Astrocyte of the spinal cord (primary cell): ENCODE measurements at regions not wholly inside any gene's neighbourhood (a gene's known extent, or its start where the extent isn't known, plus 50 kb on each side); places are given as distances from the start of the nearest gene placed in this dataset.

ENCODE experiments used
- DNase-seq: peaks from one replicate; pipeline ENCODE4 v3.0.0; 2011; ENCODE audit warnings: low read depth, low spot score
- H3K4me3 ChIP-seq: 2 replicates; pipeline ENCODE4 v1.5.1; 2011; ENCODE audit warnings: low read depth, mild to moderate bottlenecking, low read length, moderate library complexity
- CTCF ChIP-seq: IDR thresholded peaks from 2 replicates; pipeline ENCODE4 v1.5.1; 2012; ENCODE audit warnings: low read depth, mild to moderate bottlenecking, low read length, inconsistent platforms
- in situ Hi-C: cut with HindIII; loops from 2 replicates; pipeline ENCODE4 v1.10.0; 2017; ENCODE audit warnings: low sequenced_read_pairs

- TF ChIP-seq CTCF, result no peak
- in situ Hi-C loops, result no loop called here
- H3K4me3 ChIP-seq, result no peak overlapping the region
- DNase-seq, result no peak
These were observed 174.6 kb upstream of the PITX2 start for GRCh38 chr4:110797486-110797885.

GRCh38 chr4:110798687-110799086 is 175.8 kb upstream of the PITX2 start:
- TF ChIP-seq CTCF, result no peak
- no peak overlapping the region for H3K4me3 ChIP-seq
- DNase-seq, result no peak
- in situ Hi-C loops, result no loop called here

GRCh38 chr4:110799211-110799610 is 176.3 kb upstream of the PITX2 start:
- no peak overlapping the region for H3K4me3 ChIP-seq
- in situ Hi-C loops, result no loop called here
- TF ChIP-seq CTCF, result no peak
- no peak for DNase-seq

- DNase-seq, result no peak
- TF ChIP-seq CTCF, result no peak
- no peak overlapping the region for H3K4me3 ChIP-seq
- in situ Hi-C loops, result no loop called here
These were observed 178.7 kb upstream of the PITX2 start for GRCh38 chr4:110801591-110801990.

GRCh38 chr4:110808351-110808878 is 185.5 kb upstream of the PITX2 start:
- in situ Hi-C loops, result no loop called here
- DNase-seq, result peak; percentile 19
- no peak for TF ChIP-seq CTCF
- no peak overlapping the region for H3K4me3 ChIP-seq

- no peak overlapping the region for H3K4me3 ChIP-seq
- in situ Hi-C loops, result no loop called here
- no peak for DNase-seq
- no peak for TF ChIP-seq CTCF
These were observed 193.1 kb upstream of the PITX2 start for GRCh38 chr4:110815950-110816349.

GRCh38 chr4:110816367-110816766 is 193.5 kb upstream of the PITX2 start:
- H3K4me3 ChIP-seq, result no peak overlapping the region
- no peak for TF ChIP-seq CTCF
- DNase-seq, result no peak
- in situ Hi-C loops, result no loop called here
